GM12878 (cell line): ENCODE measurements at regions not wholly inside any gene's neighbourhood (a gene's known extent, or its start where the extent isn't known, plus 50 kb on each side); places are given as distances from the start of the nearest gene placed in this dataset.

ENCODE experiments used
- ATAC-seq: fragments of 200-7000 bp; cut with Tn5 transposase; 3 replicates; pipeline ENCODE4 v1.9.1; 2020; ENCODE audit warnings: mild to moderate bottlenecking, moderate library complexity
- BruUV-seq: library from RNA; stranded (reverse); fragments of 400-500 nt; replicated peaks from 2 replicates; lab custom pipeline; 2021; lab: Mats Ljungman, UMichigan
- CTCF ChIA-PET: fragments of 300-600 bp; sonication (Branson Sonifier 250); formaldehyde crosslinking; extraction: SDS; loops from one replicate; lab custom pipeline; 2021; ENCODE audit warnings: inconsistent platforms; lab: Yijun Ruan, JAX
- POLR2A ChIA-PET: fragments of 350-600 bp; formaldehyde crosslinking; extraction: SDS; loops from one replicate; lab custom pipeline; 2021; ENCODE audit warnings: inconsistent platforms; lab: Charles Lee
- RAD21 ChIA-PET: fragments of 300-600 bp; sonication (Branson Sonifier 250); formaldehyde crosslinking; loops from one replicate; lab custom pipeline; 2023; ENCODE audit warnings: antibody characterized with exemption; ENCODE audit not compliant: unreplicated experiment; lab: Charles Lee
- SMC1A ChIA-PET: fragments of 300-600 bp; sonication (Branson Sonifier 250); formaldehyde crosslinking; loops from one replicate; lab custom pipeline; 2023; ENCODE audit not compliant: unreplicated experiment, uncharacterized antibody; lab: Charles Lee
- DNase-seq: peaks from one replicate; pipeline ENCODE4 v3.0.0-alpha.2; 2011; ENCODE audit warnings: low read depth, low spot score
- FAIRE-seq: peaks from 3 replicates; lab custom pipeline; 2011; peaks lifted over from hg19 to GRCh38; lab: Jason Lieb, UNC
- H2AFZ ChIP-seq: 2 replicates; pipeline ENCODE4 v1.6.0; 2011; ENCODE audit warnings: low read depth, low read length, control low read depth; ENCODE audit not compliant: control insufficient read depth
- H3K27ac ChIP-seq: 2 replicates; pipeline ENCODE4 v1.5.1; 2011; ENCODE audit warnings: control low read depth; ENCODE audit not compliant: control insufficient read depth, insufficient read depth
- H3K27me3 ChIP-seq, 2 experiments: replicated peaks in 1 of 2; 2 replicates each; pipeline versions ENCODE4 v1.6.0 to v1.6.1; 2011; ENCODE audit warnings: low read length in 1 of 2; ENCODE audit not compliant: control insufficient read depth in 2 of 2, insufficient read depth in 2 of 2
- H3K36me3 ChIP-seq, 2 experiments: 2 replicates each; pipeline ENCODE4 v1.5.1; 2011; ENCODE audit warnings: low read length in 1 of 2; ENCODE audit not compliant: control insufficient read depth in 2 of 2, insufficient read depth in 2 of 2
- H3K4me1 ChIP-seq: 2 replicates; pipeline ENCODE4 v1.6.1; 2011; ENCODE audit warnings: mild to moderate bottlenecking, low read length, moderate library complexity, mixed read lengths; ENCODE audit not compliant: control insufficient read depth, insufficient read depth
- H3K4me2 ChIP-seq: 2 replicates; pipeline ENCODE4 v1.6.0; 2011; ENCODE audit warnings: control low read depth; ENCODE audit not compliant: control insufficient read depth, insufficient read depth
- H3K4me3 ChIP-seq: fragments of 200-600 bp; sonication (generic); 2 replicates; pipeline ENCODE4 v1.5.1; 2016
- H3K79me2 ChIP-seq: 2 replicates; pipeline ENCODE4 v1.6.0; 2011; ENCODE audit warnings: low read length; ENCODE audit not compliant: control insufficient read depth, insufficient read depth
- H3K9ac ChIP-seq: 2 replicates; pipeline ENCODE4 v1.8.0; 2011; ENCODE audit warnings: low read length, control low read depth, mixed read lengths; ENCODE audit not compliant: control insufficient read depth, insufficient read depth
- H3K9me3 ChIP-seq: replicated peaks from 3 replicates; pipeline ENCODE4 v1.5.1; 2011; ENCODE audit warnings: mild to moderate bottlenecking, low read length; ENCODE audit not compliant: control insufficient read depth, insufficient read depth
- H4K20me1 ChIP-seq: 2 replicates; pipeline ENCODE4 v1.6.0; 2011; ENCODE audit not compliant: control insufficient read depth, insufficient read depth
- CBX3 ChIP-seq: fragments of 200-600 bp; sonication (generic); IDR thresholded peaks from 2 replicates; pipeline ENCODE4 v1.6.1; 2016; ENCODE audit warnings: low read depth, borderline replicate concordance
- EED ChIP-seq: sonication (generic); IDR thresholded peaks from 2 replicates; pipeline ENCODE4 v1.6.1; 2016; ENCODE audit warnings: antibody characterized with exemption, low read depth
- EGR1 ChIP-seq, 2 experiments: IDR thresholded peaks; 1 replicate in 1 of 2; 2 replicates in 1 of 2; pipeline ENCODE4 v1.6.1; 2011 to 2012; ENCODE audit warnings: low read depth in 2 of 2, low read length in 2 of 2, borderline replicate concordance in 1 of 2, mild to moderate bottlenecking in 1 of 2, moderate library complexity in 1 of 2
- FOXM1 ChIP-seq: IDR thresholded peaks from 2 replicates; pipeline ENCODE4 v1.6.1; 2012; ENCODE audit warnings: low read depth, mild to moderate bottlenecking, inconsistent platforms, low read length, moderate library complexity
- IKZF2 ChIP-seq, 2 experiments: fragments of 450-650 bp; IDR thresholded peaks; 2 replicates each; pipeline ENCODE4 v1.6.1; 2017; ENCODE audit warnings: mild to moderate bottlenecking in 2 of 2, moderate library complexity in 2 of 2
- SMAD5 ChIP-seq: IDR thresholded peaks from 2 replicates; pipeline ENCODE4 v1.6.1; 2016; ENCODE audit warnings: antibody characterized with exemption, low read depth
- STAT3 ChIP-seq: IDR thresholded peaks from 2 replicates; pipeline ENCODE4 v1.6.1; 2011; ENCODE audit warnings: low read depth, low read length, improper control_type of control experiment
- SUPT20H ChIP-seq: IDR thresholded peaks from 2 replicates; pipeline ENCODE4 v1.6.1; 2011; ENCODE audit warnings: low read depth, mild to moderate bottlenecking, low read length, moderate library complexity, borderline replicate concordance; ENCODE audit not compliant: control insufficient read depth
- TAF1 ChIP-seq: IDR thresholded peaks from 2 replicates; pipeline ENCODE4 v1.6.1; 2011; ENCODE audit warnings: mild to moderate bottlenecking, low read depth, low read length, borderline replicate concordance
- WGBS: methylation state at CpG from one replicate; pipeline ENCODE4 v1.1.6; 2016; ENCODE audit warnings: low lambda C conversion rate; ENCODE audit not compliant: insufficient replicate concordance, insufficient coverage; ENCODE audit errors: missing lambda C conversion rate; 5-methylcytosine and 5-hydroxymethylcytosine counted together
- in situ Hi-C: fragments of 300-500 bp; cut with MboI; formaldehyde crosslinking; loops from 9 replicates; pipeline ENCODE4 v1.14.3; 2018; ENCODE audit warnings: mixed read lengths
- intact Hi-C: fragments of 100-400 bp; cut with micrococcal nuclease; formaldehyde crosslinking; loops from one replicate; pipeline ENCODE4 v1.14.2; 2022; ENCODE audit not compliant: unreplicated experiment
- TF ChIP-seq, protein P1 (sequence below): fragments of 450-650 bp; formaldehyde crosslinking; IDR thresholded peaks from 2 replicates; pipeline ENCODE4 v1.5.0; 2022; ENCODE audit warnings: mild to moderate bottlenecking, missing genetic modification characterization
- TF ChIP-seq, protein P2 (sequence below): IDR thresholded peaks from 2 replicates; pipeline ENCODE4 v1.6.1; 2012; ENCODE audit warnings: low read depth, low read length, improper control_type of control experiment
- TF ChIP-seq, protein P3 (sequence below): fragments of 450-650 bp; IDR thresholded peaks from 2 replicates; pipeline ENCODE4 v1.6.1; 2017; ENCODE audit warnings: antibody characterized with exemption, mild to moderate bottlenecking, moderate library complexity

DNA sequence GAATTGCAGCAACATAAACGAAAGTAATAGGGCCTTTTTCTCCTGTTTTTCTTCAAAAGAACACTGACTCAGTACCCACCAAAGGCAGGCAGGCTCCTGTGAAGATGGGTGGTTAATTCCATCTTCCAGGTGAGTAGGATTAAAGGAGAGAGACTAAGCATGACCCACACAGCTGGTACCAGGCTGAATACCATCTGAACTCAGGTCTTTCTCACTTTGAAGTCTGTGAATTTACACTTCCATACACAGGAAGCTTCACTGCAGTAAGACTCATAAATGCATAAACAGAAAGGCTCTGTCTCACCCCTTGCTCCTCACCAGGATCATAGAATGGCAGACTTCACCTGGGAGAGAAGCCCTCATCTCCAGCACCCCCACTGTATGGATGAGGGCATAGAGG, 194.6 kb downstream of the KLF12 start:
- CTCF ChIA-PET, result interaction anchor here (0.8 kb wide), 1 partner anchor 102 kb away, joined by 3 read pairs; no protein-coding TSS in a partner anchor
- SMC1A ChIA-PET, result interaction anchor here (1.3 to 1.5 kb wide), 4 partner anchors 10 to 104 kb away, joined by 3 to 4 read pairs (median 4); no protein-coding TSS in a partner anchor
- Histone ChIP-seq H3K4me3 (no peak overlapping the region), H3K27ac (no peak overlapping the region), H3K79me2 (no peaks in the 10 kb centered on the region), H3K27me3 (no peaks in the 10 kb centered on the region), H3K4me1 (no peaks in the 10 kb centered on the region), H3K9ac (no peak overlapping the region), H3K9me3 (no peaks in the 10 kb centered on the region; the same call in 1 of the 3 replicates), H4K20me1 (no peaks in the 10 kb centered on the region), H2AFZ (no peak overlapping the region), H3K36me3 (no peaks in the 10 kb centered on the region; a peak in 1 of 4 replicates), H3K4me2 (no peak overlapping the region)
- ATAC-seq (no peak), DNase-seq (no peak), FAIRE-seq (no peak)
- in situ Hi-C loops, result no loop called here
- RAD21 ChIA-PET, result no interaction called here
- TF ChIP-seq IKZF2 (IDR thresholded peaks at IDR 0.05), result no peak
- no peak for TF ChIP-seq CBX3
- POLR2A ChIA-PET, result no interaction called here
- BruUV-seq, result no TSS peak
- WGBS, result 37% methylated on average over 1 of the region's 1 CpG
- intact Hi-C loops, result no loop called here

DNA sequence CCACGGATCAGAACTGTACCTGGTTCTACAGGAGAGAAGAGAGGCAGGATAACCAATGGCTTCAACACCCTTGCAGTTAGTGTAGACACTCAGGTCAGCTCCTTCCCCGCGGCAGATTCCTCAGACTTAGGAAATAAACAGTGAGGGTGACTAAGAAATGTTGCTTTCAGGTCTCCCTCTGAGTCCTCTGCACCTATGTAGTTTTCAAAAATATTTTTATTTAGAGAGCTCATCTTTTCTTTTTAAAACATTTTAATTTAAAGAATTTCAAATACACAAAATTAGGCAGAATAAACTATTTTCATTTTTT, 195.2 kb downstream of the KLF12 start:
- 97% methylated on average over 3 of the region's 3 CpGs for WGBS
- POLR2A ChIA-PET, result no interaction called here
- TF ChIP-seq EED (no peak), TAF1 (no peak), SMAD5 (no peak), EGR1 (IDR thresholded peaks at IDR 0.05; ENCODE audit: borderline replicate concordance in 1 of 2, low read depth in 2 of 2, low read length in 2 of 2) (no peak), STAT3 (no peak), SUPT20H (no peak), FOXM1 (no peak)
- TF ChIP-seq, protein P1, sequence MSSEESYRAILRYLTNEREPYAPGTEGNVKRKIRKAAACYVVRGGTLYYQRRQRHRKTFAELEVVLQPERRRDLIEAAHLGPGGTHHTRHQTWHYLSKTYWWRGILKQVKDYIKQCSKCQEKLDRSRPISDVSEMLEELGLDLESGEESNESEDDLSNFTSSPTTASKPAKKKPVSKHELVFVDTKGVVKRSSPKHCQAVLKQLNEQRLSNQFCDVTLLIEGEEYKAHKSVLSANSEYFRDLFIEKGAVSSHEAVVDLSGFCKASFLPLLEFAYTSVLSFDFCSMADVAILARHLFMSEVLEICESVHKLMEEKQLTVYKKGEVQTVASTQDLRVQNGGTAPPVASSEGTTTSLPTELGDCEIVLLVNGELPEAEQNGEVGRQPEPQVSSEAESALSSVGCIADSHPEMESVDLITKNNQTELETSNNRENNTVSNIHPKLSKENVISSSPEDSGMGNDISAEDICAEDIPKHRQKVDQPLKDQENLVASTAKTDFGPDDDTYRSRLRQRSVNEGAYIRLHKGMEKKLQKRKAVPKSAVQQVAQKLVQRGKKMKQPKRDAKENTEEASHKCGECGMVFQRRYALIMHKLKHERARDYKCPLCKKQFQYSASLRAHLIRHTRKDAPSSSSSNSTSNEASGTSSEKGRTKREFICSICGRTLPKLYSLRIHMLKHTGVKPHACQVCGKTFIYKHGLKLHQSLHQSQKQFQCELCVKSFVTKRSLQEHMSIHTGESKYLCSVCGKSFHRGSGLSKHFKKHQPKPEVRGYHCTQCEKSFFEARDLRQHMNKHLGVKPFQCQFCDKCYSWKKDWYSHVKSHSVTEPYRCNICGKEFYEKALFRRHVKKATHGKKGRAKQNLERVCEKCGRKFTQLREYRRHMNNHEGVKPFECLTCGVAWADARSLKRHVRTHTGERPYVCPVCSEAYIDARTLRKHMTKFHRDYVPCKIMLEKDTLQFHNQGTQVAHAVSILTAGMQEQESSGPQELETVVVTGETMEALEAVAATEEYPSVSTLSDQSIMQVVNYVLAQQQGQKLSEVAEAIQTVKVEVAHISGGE (CRISPR knock-in tag), result no peak
- TF ChIP-seq, protein P2, sequence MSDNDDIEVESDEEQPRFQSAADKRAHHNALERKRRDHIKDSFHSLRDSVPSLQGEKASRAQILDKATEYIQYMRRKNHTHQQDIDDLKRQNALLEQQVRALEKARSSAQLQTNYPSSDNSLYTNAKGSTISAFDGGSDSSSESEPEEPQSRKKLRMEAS, result no peak
- TF ChIP-seq, protein P3, sequence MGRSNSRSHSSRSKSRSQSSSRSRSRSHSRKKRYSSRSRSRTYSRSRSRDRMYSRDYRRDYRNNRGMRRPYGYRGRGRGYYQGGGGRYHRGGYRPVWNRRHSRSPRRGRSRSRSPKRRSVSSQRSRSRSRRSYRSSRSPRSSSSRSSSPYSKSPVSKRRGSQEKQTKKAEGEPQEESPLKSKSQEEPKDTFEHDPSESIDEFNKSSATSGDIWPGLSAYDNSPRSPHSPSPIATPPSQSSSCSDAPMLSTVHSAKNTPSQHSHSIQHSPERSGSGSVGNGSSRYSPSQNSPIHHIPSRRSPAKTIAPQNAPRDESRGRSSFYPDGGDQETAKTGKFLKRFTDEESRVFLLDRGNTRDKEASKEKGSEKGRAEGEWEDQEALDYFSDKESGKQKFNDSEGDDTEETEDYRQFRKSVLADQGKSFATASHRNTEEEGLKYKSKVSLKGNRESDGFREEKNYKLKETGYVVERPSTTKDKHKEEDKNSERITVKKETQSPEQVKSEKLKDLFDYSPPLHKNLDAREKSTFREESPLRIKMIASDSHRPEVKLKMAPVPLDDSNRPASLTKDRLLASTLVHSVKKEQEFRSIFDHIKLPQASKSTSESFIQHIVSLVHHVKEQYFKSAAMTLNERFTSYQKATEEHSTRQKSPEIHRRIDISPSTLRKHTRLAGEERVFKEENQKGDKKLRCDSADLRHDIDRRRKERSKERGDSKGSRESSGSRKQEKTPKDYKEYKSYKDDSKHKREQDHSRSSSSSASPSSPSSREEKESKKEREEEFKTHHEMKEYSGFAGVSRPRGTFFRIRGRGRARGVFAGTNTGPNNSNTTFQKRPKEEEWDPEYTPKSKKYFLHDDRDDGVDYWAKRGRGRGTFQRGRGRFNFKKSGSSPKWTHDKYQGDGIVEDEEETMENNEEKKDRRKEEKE, result no peak

More for the DNA sequence above, 195.2 kb downstream of the KLF12 start:
- ChIA-PET SMC1A (interaction anchor here (1.1 to 1.5 kb wide), 4 partner anchors 10 to 103 kb away, joined by 3 to 4 read pairs (median 4); no protein-coding TSS in a partner anchor), RAD21 (no interaction called here), CTCF (interaction anchor here (0.8 kb wide), 1 partner anchor 10 kb away, joined by 3 read pairs; no protein-coding TSS in a partner anchor)
- Histone ChIP-seq H3K9ac (no peak overlapping the region), H3K4me1 (no peaks in the 10 kb centered on the region), H3K27me3 (no peaks in the 10 kb centered on the region), H3K4me2 (no peak overlapping the region), H3K4me3 (no peak overlapping the region), H3K36me3 (no peaks in the 10 kb centered on the region; a peak in 1 of 4 replicates), H3K79me2 (no peaks in the 10 kb centered on the region), H3K9me3 (no peaks in the 10 kb centered on the region; the same call in 1 of the 3 replicates), H2AFZ (no peak overlapping the region), H3K27ac (no peak overlapping the region), H4K20me1 (no peaks in the 10 kb centered on the region)
- intact Hi-C loops (no loop called here), in situ Hi-C loops (no loop called here)
- DNase-seq, result no peak
- no peak for FAIRE-seq
- no peak for ATAC-seq
- no TSS peak for BruUV-seq
